GM18517 (cell line): ENCODE measurements at regions not wholly inside any gene's neighbourhood (a gene's known extent, or its start where the extent isn't known, plus 50 kb on each side); places are given as distances from the start of the nearest gene placed in this dataset.
"Not testable (repeated sequence)": the region's sequence is repeated elsewhere in the genome, so short reads cannot be mapped to it uniquely, and the experiment has no call there.

Experiments used
- ATAC-seq: cut with Tn5 transposase; IDR thresholded peaks from one replicate; pipeline ENCODE4 v1.9.1; 2021; ENCODE audit warnings: mild to moderate bottlenecking, moderate library complexity; ENCODE audit not compliant: unreplicated experiment

GRCh38 chr2:160784034-160784433 lies 290.4 kb upstream of the RBMS1 start:
- ATAC-seq, result no peak

- ATAC-seq, result no peak
These were observed 297.1 kb upstream of the RBMS1 start for GRCh38 chr2:160790738-160791137.

GRCh38 chr2:160791884-160792283 lies 298.3 kb upstream of the RBMS1 start:
- ATAC-seq, result no peak

GRCh38 chr2:160792837-160793236 lies 299.2 kb upstream of the RBMS1 start:
- ATAC-seq, result no peak

GRCh38 chr2:160794926-160795325 lies 301.3 kb upstream of the RBMS1 start:
- no peak for ATAC-seq

- ATAC-seq, result no peak
These were observed 310.3 kb upstream of the RBMS1 start for GRCh38 chr2:160803881-160804280.

- ATAC-seq, result no peak
These were observed 316.8 kb upstream of the RBMS1 start for GRCh38 chr2:160810406-160810805.

GRCh38 chr2:160812830-160813505 lies 319.4 kb upstream of the RBMS1 start:
- ATAC-seq, result no peak

GRCh38 chr2:160813506-160813858 lies 319.9 kb upstream of the RBMS1 start:
- ATAC-seq, result no peak

- no peak for ATAC-seq
These were observed 323.4 kb upstream of the RBMS1 start for GRCh38 chr2:160816916-160817499.

GRCh38 chr2:160820691-160821090 lies 327.1 kb upstream of the RBMS1 start:
- no peak for ATAC-seq

GRCh38 chr2:160822006-160822405 lies 328.4 kb upstream of the RBMS1 start:
- ATAC-seq, result no peak

GRCh38 chr2:160825433-160825832 lies 331.8 kb upstream of the RBMS1 start:
- ATAC-seq, result no peak

- no peak for ATAC-seq
These were observed 332.9 kb upstream of the RBMS1 start for GRCh38 chr2:160826496-160826895.

GRCh38 chr2:160828076-160828475 lies 332.2 kb upstream of the TANK start:
- no peak for ATAC-seq

- not testable (repeated sequence) for ATAC-seq
These were observed 327.8 kb upstream of the TANK start for GRCh38 chr2:160832381-160832780.

- ATAC-seq, result no peak
These were observed 325.1 kb upstream of the TANK start for GRCh38 chr2:160835166-160835565.

GRCh38 chr2:160836755-160837154 lies 323.5 kb upstream of the TANK start:
- no peak for ATAC-seq

GRCh38 chr2:160837416-160837815 lies 322.8 kb upstream of the TANK start:
- no peak for ATAC-seq

- ATAC-seq, result no peak
These were observed 322.1 kb upstream of the TANK start for GRCh38 chr2:160838147-160838546.

GRCh38 chr2:160838691-160839090 lies 321.5 kb upstream of the TANK start:
- no peak for ATAC-seq

- ATAC-seq, result no peak
These were observed 317.9 kb upstream of the TANK start for GRCh38 chr2:160842286-160842685.

- no peak for ATAC-seq
These were observed 301.1 kb upstream of the TANK start for GRCh38 chr2:160859096-160859495.
